HG02840 (cell line): ENCODE measurements at regions not wholly inside any gene's neighbourhood (a gene's known extent, or its start where the extent isn't known, plus 50 kb on each side); places are given as distances from the start of the nearest gene placed in this dataset.
"Not testable (repeated sequence)": the region's sequence is repeated elsewhere in the genome, so short reads cannot be mapped to it uniquely, and the experiment has no call there.

Experiments
- ATAC-seq: cut with Tn5 transposase; IDR thresholded peaks from one replicate; pipeline ENCODE4 v1.9.1; 2021; ENCODE audit warnings: mild to moderate bottlenecking, moderate library complexity, moderate number of reproducible peaks; ENCODE audit not compliant: unreplicated experiment, low FRiP score

DNA sequence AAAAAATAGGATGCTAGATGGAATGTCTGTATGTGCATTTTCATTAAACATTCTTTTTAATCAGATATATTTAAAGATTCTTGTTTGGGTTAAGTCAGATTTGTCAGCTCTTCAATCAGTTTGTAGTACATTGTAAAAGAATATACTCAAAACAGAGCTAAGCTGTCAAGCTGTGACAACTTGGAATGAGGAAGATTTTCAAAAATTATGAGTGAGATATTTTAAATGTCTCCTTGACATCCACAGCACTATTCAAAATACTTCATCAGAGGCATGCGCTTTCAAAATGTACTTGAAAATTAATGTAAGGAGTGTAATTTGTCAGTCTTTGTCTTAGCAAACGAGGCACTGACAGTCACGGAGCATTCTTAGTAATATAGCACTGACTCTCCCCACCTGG lies 182.0 kb downstream of the MAT2B start:
- no peak for ATAC-seq

DNA sequence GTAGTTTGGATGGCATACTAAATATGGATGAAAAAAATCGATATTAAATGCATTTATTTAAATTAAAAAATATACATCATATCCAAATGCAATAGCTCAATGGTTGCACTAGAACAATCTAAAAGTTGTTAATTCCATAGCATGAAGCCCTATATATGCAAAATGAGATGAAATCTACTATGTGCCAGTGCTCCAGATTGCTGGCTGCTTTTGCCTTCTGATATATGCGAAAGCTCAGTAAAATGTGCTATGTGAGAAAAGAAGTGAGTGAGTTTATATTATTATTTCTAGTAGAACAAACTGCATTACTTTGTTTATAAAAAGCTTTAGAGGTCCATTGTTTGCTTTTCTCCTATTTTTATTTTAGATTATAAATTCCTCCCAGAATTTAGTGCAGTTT lies 186.7 kb downstream of the MAT2B start:
- no peak for ATAC-seq

DNA sequence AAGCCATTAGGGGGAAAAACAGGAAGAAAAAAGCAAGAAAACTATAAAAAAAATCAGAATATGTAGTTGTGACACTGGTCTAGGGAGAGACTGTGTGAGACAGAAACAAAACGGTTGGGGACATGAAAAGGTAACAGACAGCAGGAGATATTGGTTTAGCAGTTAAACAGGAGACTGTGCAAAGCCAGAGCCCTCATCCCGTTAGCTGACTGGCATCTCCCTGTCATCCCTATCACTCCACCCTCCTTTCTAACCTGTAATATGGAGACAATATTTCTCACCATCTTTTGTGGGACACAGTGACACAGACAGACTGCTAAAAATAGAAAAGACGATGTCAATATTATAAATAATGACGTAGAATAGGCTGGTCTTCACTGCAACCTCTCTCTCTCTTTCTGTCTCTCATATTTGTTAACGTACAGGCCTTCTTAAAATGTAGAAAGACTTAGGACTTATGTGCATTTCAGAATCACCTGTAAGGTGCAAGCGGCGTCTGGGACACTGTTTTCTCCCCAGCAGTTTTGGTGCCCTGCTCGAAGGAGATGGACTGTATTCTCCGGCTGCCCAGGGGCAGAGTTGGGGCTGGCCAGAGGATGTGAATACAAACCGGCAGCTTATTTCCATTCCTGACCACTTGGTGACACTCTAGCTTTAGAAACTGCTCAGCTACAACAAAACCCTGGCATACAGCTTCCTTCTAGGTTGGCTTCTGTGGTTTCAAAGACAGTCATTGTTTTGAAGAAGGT lies 190.6 kb downstream of the MAT2B start:
- peak; percentile 82 for ATAC-seq

DNA sequence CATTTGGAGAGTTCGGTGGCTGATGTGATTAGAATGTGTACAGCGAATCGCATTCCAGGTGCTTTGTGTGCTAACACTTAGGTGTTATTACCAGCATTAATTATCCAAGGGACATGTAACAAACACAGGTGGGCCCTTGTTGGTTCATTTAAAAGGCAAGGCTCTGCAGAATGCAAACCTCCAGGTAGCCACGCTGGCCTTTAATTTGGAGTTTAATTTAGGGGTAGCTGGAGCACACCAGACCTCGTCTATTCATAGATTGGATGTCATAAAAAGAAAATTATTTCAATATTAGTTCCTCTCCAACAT lies 191.1 kb downstream of the MAT2B start:
- ATAC-seq = no peak

DNA sequence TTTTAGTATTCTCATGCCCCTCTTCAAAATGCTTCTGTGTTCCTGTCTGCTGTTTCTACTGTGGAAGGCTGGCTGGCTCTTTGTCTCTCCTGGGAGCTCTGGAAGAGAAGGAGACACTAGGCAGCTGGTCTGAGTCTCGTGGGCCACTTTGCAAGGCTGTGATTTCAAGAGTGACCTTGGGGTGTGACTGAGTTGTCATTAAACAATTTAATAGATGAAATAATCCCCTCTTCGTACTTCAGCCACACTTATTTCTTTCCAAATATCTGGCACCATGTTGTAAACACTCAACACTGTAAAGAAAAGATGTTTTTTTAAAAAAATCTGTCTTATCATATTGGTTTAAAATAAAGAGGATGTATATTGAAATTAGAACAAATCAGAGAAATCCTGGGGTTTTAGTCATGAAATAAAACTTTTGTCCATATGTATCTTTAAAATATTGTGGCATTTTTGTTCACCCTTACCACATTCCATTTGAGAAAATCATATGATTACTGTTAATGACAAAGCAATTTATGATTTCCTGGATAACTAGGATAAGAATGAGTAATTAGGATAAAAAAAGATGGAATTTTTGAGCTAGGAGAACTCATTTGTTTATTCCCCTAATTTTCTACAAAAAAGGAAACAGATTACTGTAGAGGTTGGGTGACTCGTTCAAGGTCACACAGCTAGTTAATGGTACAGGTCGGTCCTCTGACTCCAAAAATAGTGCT lies 200.8 kb downstream of the MAT2B start:
- ATAC-seq = no peak

DNA sequence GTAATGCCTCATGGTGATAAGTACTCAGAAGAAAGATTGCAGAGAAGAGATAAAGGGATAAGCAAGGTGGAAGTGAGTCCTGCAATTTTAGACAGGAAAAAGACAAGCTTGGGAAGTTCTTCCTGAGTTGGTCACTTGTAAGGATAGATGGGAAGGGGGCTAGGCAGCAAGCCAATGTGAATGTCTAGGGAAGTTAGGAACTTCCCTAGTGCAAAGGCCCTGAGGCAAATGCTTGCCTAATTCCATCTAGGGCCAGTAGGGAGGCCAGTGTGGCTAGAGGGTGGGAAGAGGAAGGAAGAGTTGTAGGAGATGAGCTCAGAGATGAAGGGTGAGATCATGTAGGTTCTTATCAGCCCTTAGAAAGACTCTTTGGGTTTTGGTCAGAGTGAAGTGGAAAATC lies 206.6 kb downstream of the MAT2B start:
- ATAC-seq = no peak

DNA sequence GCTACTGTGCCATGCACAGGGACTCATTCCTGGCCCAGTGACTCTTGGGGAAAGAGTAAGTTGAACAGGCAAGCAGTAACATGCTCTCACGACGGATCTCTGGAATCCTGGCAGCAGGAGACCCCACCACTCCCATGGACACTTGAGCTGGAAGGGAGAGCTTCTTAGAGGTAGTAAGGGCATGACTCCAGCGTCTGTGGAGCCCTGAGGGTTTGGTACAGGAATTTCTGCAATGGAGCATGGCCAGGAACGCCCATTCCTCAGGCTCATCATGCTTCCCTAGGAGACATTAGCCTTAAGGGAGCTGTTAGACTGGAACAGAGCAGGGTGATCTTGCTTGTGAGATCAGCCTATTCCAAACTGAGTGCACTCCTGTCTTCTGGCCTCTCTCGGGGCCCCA lies 212.9 kb downstream of the MAT2B start:
- no peak for ATAC-seq

DNA sequence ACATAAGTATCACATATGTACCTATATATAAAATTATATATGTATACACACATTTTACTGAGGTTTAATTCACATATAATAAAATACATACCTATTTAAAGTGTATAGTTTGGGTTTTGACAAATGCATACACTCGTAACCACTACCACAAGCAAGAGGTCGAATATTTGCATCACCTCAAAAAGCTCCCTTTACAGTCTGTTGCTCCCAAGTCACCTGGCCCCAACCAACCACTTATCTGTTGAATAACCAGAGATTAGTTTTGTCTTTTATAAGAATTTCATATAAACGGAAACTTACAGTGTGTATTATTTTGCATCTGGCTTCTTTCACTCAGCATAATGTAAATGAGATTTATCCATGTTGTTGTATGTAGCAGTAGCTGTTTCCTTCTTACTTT lies 218.9 kb downstream of the MAT2B start:
- ATAC-seq = no peak

DNA sequence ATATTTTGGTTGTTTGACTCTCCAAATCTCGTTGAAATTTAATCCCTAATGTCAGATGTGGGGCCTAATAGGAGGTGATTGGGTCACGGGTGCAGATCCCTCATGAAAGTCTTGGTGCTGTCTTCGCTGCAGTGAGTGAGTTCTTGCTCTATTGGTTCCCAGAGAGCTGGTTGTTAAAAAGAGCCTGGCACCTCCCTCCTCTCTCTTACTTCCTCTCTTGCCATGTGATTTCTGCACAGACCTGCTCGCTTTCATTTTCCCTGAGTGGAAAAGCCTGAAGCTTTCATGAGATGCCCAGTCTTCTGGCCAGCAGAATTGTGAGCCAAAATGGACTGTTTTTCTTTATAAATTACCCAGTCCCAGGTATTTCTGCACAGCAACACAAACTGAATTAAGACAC lies 221.6 kb downstream of the MAT2B start:
- ATAC-seq = peak; percentile 67

DNA sequence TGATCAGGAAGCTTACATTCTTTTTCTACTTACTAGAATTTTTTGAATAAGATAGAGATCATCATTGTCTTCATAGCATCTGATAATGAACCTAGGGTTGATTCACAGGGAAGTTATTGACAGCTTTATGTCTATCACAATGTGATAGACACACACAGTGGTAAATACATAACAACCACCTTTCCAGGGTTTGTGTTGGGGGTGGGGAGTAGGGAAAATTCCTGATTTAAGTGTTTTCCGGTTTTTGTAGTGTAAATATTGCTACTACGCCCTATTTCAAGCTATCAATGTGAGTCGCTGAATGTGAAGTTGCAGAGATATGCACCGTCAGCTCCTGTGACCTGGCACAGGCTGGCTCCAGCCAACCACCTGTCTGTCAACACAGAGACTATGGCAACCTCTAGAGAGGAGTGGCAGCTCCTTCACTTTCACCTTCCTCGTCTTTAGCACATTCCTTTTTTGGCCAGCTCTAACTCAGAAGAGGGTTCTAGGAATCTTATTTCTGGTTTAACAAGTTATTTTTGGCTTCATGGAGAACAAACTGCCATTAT lies 224.9 kb downstream of the MAT2B start:
- no peak for ATAC-seq

DNA sequence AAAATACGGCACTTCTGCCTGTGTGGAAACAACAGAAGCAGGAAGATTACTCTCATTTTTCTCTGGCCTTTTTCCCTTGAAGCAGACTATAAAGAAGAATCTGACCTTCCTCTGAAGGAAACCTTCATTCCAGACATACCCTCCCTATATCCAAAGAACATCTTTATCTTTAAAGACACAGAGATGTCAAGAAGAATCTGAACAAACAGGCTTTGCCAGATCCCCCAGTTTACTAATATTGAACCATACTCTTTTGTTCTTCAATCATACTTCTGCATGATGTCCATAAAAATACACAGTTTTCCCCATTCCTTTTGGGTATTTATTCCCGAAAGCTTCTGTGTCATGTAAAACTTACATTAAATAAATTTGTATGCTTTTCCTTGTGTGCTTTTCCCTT lies 225.8 kb downstream of the MAT2B start:
- no peak for ATAC-seq

DNA sequence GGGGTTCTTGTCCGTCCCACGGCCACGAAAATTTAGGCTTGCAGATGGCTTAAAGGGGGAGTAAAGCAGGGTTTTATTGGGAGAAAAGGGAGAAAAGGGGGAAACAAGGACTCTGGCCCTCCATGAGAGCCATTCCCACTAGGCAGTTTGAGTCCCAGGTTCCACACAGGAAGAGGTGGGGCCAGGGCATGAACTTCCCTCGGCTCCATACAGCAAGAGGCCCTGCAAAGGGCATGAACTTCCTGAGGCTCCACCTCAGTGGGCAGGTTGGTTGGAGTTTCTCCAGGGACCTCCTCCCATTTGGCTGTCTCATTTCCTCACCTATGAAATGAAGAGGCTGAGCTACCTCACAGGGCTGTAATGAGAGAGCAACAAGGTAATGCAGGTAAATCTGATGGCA lies 229.7 kb downstream of the MAT2B start:
- no peak for ATAC-seq

DNA sequence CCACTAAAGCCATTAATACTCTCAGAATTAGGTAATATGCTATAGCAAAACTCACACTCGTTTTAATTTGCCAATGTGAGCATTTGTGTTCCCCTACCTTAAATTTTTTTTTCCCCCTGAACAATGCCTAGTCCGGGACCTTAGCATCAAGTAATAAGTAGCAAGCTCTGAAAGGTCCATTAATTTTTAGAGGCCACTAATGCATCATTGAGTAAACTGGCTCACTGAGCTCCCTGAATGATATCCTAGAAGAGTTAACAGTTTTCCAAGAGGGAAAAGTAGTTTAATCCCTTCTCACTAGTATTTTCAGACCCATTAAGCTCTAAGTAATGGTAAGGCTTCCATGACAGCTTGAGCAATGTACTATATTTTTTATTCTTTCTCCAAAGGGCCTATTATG lies 242.2 kb downstream of the MAT2B start:
- ATAC-seq = no peak

DNA sequence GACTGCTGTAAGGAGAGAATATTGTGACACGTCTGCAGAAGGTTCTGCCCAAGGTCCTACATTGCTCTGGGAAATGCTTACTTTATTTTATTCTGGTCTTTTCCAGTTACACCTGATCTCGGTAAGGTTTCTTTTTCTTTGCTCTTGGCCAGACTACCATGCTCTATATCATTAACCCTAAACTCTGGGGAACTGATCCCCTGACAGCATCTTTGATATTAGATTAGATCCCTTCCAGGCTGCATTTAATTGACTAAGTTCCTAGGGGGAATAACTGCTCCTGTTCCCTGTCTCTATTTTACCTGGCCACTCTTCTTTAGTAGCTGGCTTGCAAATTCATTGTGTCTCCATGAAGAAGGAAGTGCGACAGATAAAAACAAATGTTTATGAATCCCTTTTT lies 243.5 kb downstream of the MAT2B start:
- no peak for ATAC-seq

DNA sequence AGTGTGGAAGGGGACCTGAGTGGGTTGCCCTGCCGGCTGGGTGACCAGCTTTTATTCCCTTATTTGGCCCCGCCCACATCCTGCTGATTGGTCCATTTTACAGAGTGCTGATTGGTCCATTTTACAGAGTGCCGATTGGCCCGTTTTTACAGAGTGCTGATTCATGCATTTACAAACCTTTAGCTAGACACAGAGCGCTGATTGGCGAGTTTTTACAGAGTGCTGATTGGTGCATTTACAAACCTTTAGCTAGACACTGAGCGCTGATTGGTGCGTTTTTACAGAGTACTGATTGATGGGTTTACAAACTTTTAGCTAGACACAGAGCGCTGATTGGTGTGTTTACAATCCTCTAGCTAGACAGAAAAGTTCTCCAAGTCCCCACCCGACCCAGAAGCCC lies 245.0 kb downstream of the MAT2B start:
- not testable (repeated sequence) for ATAC-seq

DNA sequence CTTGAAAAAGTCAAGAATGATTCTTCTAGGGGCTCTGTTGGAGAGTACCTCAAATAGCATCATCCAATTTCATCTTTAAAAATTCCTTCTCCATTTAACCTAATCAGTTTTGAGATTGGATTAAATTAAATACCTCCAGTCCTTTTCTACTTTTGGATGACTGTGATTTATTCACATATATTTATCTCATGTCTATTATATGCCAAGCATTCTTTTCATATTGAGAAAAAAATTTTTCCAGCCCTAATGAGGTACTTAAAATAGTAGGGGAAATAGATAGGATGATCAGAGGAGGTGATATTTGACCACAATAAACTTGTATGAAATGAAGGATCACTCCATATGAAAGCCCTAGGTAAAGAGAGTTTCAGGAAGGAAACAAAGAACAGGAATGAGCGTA lies 250.1 kb downstream of the MAT2B start:
- ATAC-seq = no peak

DNA sequence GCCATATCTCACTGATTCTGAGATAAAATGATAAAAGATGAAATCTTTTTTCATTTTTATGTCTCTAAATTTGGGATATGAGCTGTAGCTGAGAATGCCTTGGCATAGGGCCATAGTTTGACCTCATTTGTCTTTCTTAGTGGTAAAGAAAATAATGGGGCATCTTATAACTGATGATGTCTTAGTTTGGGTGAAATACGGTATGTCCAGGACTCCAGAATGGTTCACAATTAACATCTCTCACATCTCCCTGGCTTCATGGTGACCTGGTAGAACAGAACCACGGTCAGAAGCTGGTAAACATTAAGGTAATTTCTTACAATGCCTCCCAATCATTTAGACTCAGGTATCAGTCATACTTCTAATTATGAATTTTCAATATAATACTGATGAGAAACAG lies 250.8 kb downstream of the MAT2B start:
- ATAC-seq = no peak

DNA sequence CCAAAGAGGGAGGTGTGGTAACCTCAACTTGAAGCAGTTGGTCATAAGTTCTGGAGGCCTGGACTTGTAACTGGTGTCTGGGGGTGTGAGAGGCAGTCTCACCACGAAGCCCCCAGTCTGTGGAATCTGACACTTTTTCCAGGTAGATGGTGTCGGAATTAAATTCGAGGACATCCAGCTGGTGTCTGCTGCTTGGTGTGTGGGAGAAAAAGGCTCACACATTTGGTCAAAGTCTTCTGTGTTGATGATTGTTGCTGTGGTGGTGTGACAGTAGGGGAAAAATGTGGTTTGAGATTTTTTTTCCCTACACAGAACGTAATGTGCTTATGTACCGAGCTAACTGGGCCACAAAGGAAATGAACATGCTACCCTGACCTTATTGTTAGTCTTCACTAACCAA lies 251.9 kb downstream of the MAT2B start:
- ATAC-seq = no peak

DNA sequence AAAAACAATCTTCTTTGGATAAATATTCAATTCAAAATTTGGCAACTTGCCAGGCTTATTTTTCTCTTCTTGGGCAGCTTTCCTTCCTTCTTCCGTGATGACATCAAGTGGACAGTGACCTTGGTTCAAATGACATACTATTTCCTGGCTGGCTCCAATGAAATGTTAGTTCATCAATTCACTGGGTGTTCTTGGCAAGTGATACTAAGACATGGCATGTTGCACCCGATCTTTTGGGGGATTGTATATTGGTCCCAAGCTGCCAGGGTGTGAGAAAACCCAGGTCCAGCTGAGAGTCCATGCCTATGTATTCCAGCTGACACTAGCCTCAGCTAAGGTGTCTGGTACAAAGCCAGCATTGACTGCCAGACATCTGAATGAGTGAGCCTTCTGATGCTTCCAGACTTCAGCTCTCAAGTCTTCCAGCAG lies 252.9 kb downstream of the MAT2B start:
- ATAC-seq = no peak

DNA sequence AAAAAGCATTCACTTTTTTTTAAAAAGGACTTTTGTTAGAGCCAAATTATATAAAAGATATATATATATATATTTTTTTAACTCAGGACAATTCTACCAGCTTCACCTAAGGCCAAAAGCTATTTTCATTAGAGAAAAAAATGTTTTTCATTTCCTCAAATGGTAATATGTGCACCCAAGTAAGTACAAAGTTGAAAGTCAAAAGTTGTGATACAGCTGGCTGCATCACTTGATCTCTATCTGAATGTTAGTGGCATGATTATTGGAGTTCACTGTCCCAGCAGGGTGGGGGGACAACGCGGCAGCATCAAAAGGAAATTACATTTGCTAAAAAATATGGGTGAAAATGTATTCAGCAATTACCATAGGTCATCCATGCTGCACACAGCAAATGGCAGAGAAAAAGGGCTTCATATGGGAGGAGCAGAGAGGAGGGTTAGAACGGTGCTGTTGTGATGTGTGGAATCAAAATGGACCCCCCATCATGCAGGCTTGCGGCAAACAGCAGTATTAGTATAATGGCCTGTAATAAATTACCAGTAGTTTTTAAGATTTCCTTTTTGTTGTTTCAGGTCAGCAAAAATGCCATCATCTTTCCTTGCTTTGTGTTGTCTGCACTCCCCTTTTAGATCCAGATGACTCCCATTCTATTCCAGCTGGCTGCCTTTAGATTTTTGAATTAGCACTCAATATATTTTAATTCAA lies 253.7 kb downstream of the MAT2B start:
- no peak for ATAC-seq

DNA sequence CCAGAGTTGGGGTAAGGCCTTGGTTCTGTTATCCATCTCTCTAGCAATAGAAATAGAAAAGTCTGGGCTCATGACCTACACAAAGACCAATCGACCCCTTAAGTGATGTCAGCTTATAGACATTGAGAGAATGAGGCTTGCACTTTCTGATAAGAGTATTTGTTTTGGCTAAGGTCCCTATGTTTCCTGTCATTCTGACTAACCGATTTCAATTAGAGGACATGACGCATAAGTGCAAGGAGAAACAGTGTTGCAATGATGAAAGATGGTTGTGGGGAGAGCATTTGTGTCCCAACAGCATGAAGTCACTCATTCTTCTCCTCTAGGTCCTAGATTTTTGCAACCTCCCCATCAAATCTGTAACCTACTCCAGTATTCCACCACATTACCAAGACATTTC lies 255.1 kb downstream of the MAT2B start:
- no peak for ATAC-seq
